OCI-LY1 (cell line): ENCODE measurements at regions not wholly inside any gene's neighbourhood (a gene's known extent, or its start where the extent isn't known, plus 50 kb on each side); places are given as distances from the start of the nearest gene placed in this dataset.

ENCODE experiments used
- CTCF ChIP-seq: fragments of 200-600 bp; sonication (generic), shearing (Covaris generic); IDR thresholded peaks from 2 replicates; pipeline ENCODE4 v1.5.1; 2017; ENCODE audit warnings: mild to moderate bottlenecking, antibody characterized with exemption, low read length, moderate library complexity, mixed read lengths
- EZH2 ChIP-seq: fragments of 200-600 bp; sonication (generic), shearing (Covaris generic); IDR thresholded peaks from 2 replicates; pipeline ENCODE4 v1.8.0; 2017; ENCODE audit warnings: borderline replicate concordance, mixed run types, mild to moderate bottlenecking, antibody characterized with exemption, low read length, moderate library complexity, mixed read lengths

DNA sequence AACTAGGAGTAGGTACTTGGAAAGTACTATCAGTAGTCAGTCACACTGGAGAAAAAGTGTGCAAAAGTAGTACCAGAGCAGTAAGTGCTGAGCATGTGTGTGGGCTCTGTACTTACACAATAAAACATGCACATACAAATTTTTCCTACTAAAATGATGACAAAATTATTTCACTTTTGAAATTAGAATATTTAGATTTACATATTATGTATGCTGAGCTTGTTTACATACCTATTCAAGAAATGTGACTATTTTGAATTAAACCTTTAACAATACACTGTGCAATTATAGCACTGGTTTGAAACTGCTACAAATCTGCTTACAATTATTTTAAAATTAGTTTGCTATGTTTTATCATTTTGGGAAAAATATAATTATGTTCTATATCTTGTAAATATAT, 2781.6 kb upstream of the PCDH20 start:
- TF ChIP-seq CTCF (no peak), EZH2 (no peak)
